ENCODE measurements at regions not wholly inside any gene's neighbourhood (a gene's known extent, or its start where the extent isn't known, plus 50 kb on each side); places are given as distances from the start of the nearest gene placed in this dataset.

DNA sequence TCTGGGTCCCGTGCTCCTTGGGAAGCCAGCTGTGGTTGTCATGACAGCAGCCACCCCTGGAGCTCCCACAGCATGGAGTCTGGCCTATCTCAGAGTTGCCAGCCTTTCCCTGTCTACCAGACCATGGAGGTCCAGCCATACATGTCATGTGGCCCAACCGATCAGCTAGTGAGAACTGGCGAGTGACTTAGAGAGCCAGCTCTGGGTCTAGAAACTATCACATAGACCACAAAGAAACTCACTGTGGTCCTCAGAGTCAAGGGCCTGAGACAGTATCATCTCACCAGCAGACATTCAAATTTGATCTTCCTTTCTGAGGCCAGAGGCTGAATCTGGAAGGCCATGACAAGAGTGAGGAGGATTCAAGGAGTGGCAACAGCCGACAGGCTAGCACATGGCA, 223.3 kb upstream of the GPR26 start:
- no peak overlapping the region for H3K27ac ChIP-seq (ENCODE audit: insufficient read depth, low read depth, low read length, poor library complexity, severe bottlenecking)
- WGBS, 2 experiments: 90 to 93% methylated on average over 4 of the region's 4 CpGs
- H3K4me3 ChIP-seq (ENCODE audit: insufficient read depth, low read depth, low read length): no peak overlapping the region

GRCh38 chr10:123443924-123444323, 222.2 kb upstream of the GPR26 start:
- Histone ChIP-seq H3K36me3 (ENCODE audit: control insufficient read depth, insufficient read depth, low read length) (no peaks in the 10 kb centered on the region), H3K9me3 (ENCODE audit: control insufficient read depth, low read length) (no peaks in the 10 kb centered on the region), H3K4me1 (ENCODE audit: control insufficient read depth, insufficient read depth, low read length) (no peaks in the 10 kb centered on the region), H3K27me3 (ENCODE audit: control insufficient read depth, insufficient read depth, low read length, poor library complexity, severe bottlenecking) (no peaks in the 10 kb centered on the region), H3K4me3 (ENCODE audit: insufficient read depth, low read depth, low read length) (no peak overlapping the region), H3K27ac (ENCODE audit: insufficient read depth, low read depth, low read length, poor library complexity, severe bottlenecking) (no peak overlapping the region)

More for the DNA sequence above, 223.3 kb upstream of the GPR26 start:
- Histone ChIP-seq H3K36me3 (ENCODE audit: control insufficient read depth, insufficient read depth, low read length) (no peaks in the 10 kb centered on the region), H3K4me1 (ENCODE audit: control insufficient read depth, insufficient read depth, low read length) (no peaks in the 10 kb centered on the region), H3K9me3 (ENCODE audit: control insufficient read depth, low read length) (no peaks in the 10 kb centered on the region), H3K27me3 (ENCODE audit: control insufficient read depth, insufficient read depth, low read length, poor library complexity, severe bottlenecking) (no peaks in the 10 kb centered on the region)

DNA sequence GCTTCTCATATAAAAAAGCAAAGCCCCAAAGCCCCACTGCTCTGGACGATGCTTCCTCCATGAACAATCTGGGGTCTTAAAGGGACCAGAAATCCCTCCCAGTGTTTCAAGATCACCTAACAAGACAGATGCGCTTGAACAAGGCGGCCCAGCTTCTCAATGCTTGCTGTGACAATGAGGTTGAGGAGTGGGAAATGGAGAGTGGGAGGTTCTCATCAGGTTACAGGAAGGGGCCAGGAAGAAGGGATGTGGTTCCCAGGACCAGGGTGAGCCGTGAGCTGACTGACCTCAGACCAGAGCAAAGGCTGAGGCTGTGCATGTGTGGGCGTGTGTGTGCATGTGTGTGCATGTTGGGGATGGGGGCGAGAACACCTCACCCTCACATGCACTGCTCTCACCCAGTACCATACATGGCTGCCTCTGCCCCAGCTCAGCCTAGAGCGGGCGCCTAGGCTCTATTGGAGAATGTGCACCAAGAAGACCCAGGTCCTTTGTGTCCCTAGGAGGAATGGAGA, 220.8 kb upstream of the GPR26 start:
- Histone ChIP-seq H3K27me3 (ENCODE audit: control insufficient read depth, insufficient read depth, low read length, poor library complexity, severe bottlenecking) (no peaks in the 10 kb centered on the region), H3K4me1 (ENCODE audit: control insufficient read depth, insufficient read depth, low read length) (no peaks in the 10 kb centered on the region), H3K27ac (ENCODE audit: insufficient read depth, low read depth, low read length, poor library complexity, severe bottlenecking) (no peak overlapping the region), H3K4me3 (ENCODE audit: insufficient read depth, low read depth, low read length) (no peak overlapping the region), H3K36me3 (ENCODE audit: control insufficient read depth, insufficient read depth, low read length) (no peaks in the 10 kb centered on the region), H3K9me3 (ENCODE audit: control insufficient read depth, low read length) (no peaks in the 10 kb centered on the region)
- 94 to 95% methylated on average over 6 to 7 of the region's 8 CpGs for WGBS, 2 experiments

GRCh38 chr10:123446449-123447156, 219.6 kb upstream of the GPR26 start:
- WGBS, 2 experiments: 86 to 88% methylated on average over 10 of the region's 10 CpGs
- H3K27ac ChIP-seq (ENCODE audit: insufficient read depth, low read depth, low read length, poor library complexity, severe bottlenecking): no peak overlapping the region
- no peaks in the 10 kb centered on the region for H3K27me3 ChIP-seq (ENCODE audit: control insufficient read depth, insufficient read depth, low read length, poor library complexity, severe bottlenecking)
- no peaks in the 10 kb centered on the region for H3K36me3 ChIP-seq (ENCODE audit: control insufficient read depth, insufficient read depth, low read length)
- H3K9me3 ChIP-seq (ENCODE audit: control insufficient read depth, low read length): no peaks in the 10 kb centered on the region
- no peak overlapping the region for H3K4me3 ChIP-seq (ENCODE audit: insufficient read depth, low read depth, low read length)
- H3K4me1 ChIP-seq (ENCODE audit: control insufficient read depth, insufficient read depth, low read length): no peaks in the 10 kb centered on the region

DNA sequence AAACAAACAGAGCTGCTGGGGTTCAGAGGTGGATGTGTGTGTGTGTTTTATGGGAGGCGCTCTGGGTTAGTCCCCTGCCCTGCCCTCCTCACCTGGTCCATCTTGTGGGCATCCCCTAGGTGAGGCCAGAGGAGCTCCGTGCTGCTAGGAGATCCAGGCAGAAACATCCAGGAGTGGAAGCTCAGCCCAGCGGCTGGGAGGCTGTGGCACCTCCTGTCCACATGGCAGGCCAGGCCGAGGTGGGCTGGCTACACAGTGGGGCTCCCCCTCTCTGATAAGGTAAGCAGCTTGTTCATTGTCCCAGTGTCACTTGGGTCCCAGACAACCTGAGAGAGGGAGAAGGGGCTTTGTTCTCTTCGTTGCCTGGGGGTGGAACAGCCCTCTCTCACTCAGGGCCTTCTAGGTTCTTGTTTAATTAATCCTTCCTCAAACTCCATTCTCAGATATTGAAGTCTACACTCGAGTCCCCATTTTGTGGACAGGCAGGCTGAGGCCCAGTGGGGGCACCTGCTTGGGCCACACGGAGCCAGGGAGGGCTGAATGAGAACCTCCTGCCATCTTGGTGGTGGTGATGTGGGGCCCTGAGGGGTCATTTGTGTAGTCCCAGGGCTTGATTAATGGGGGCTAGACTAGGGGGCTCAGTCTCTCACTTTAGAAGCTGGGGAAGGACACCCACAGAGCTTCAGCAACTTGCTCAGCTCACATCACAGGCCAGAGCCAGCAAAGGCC, 216.8 kb upstream of the GPR26 start:
- no peaks in the 10 kb centered on the region for H3K9me3 ChIP-seq (ENCODE audit: control insufficient read depth, low read length)
- no peaks in the 10 kb centered on the region for H3K36me3 ChIP-seq (ENCODE audit: control insufficient read depth, insufficient read depth, low read length)
- no peaks in the 10 kb centered on the region for H3K4me1 ChIP-seq (ENCODE audit: control insufficient read depth, insufficient read depth, low read length)
- 87 to 90% methylated on average over 7 of the region's 7 CpGs for WGBS, 2 experiments
- H3K27me3 ChIP-seq (ENCODE audit: control insufficient read depth, insufficient read depth, low read length, poor library complexity, severe bottlenecking): no peaks in the 10 kb centered on the region
- H3K27ac ChIP-seq (ENCODE audit: insufficient read depth, low read depth, low read length, poor library complexity, severe bottlenecking): no peak overlapping the region
- no peak overlapping the region for H3K4me3 ChIP-seq (ENCODE audit: insufficient read depth, low read depth, low read length)

DNA sequence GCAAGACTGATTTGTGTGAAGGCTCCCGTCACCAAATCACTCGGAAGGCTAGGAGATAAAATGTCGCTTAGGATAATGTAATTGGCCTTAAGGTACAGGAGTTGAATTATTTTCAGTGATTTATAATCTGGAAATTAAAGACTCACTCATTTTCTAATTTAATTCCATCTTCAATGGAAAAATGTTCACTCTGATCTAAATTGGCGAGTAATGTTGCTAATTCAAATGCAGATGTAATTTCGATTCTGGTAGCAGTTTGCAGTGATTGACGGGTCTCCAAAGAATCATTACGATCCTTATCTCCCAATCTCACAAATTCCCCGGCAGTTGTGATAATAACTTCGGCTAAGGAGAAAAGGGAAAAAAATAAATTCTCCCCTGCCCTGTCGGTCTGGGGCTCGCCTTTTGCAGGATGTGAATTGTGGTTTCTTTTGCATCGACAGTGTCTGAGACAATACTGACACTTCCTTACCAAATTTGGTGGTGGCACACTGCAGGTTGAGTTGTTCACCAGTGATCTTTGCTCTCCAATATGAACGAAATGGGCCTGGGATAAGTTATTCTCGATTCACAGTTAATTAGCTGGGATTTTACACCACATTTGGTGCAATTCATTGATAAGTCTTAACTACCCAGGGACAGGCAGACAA, 215.1 kb upstream of the GPR26 start:
- WGBS, 2 experiments: 95 to 96% methylated on average over 12 to 14 of the region's 14 CpGs
- H3K27ac ChIP-seq (ENCODE audit: insufficient read depth, low read depth, low read length, poor library complexity, severe bottlenecking): no peak overlapping the region
- H3K4me3 ChIP-seq (ENCODE audit: insufficient read depth, low read depth, low read length): no peak overlapping the region

DNA sequence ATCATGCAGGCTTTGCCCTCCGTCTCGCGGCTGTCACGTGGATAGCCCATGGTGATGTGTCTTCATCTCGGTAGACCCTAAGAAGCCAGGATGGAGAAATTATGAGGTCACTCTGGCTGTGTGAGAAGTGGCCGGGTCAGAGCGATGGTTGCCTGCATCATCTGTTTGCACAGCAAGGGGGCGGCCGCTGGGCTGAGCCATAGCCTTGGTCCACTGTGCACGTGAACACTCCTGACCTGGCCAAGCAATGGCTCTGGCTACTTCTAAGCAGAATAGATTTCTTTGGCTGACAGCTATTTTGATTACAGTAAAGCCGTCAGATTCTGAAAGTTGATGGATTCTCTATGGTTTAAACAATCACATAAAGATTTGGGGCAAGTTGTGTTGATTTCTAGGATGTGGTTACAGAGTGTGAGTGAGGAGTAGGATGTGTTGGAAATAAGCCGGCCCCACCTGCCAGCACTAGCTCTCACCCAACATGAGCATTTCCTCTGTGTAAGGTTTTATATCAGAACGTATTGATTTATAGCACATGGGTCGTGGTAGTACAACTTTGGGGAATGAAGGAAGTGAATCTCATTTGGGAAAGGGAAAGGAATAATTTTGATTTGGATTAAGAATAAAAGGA, 214.4 kb upstream of the GPR26 start:
- WGBS, 2 experiments: 91 to 94% methylated on average over 14 of the region's 14 CpGs
- Histone ChIP-seq H3K4me1 (ENCODE audit: control insufficient read depth, insufficient read depth, low read length) (no peaks in the 10 kb centered on the region), H3K9me3 (ENCODE audit: control insufficient read depth, low read length) (no peaks in the 10 kb centered on the region), H3K27me3 (ENCODE audit: control insufficient read depth, insufficient read depth, low read length, poor library complexity, severe bottlenecking) (no peaks in the 10 kb centered on the region), H3K27ac (ENCODE audit: insufficient read depth, low read depth, low read length, poor library complexity, severe bottlenecking) (no peak overlapping the region), H3K36me3 (ENCODE audit: control insufficient read depth, insufficient read depth, low read length) (no peaks in the 10 kb centered on the region), H3K4me3 (ENCODE audit: insufficient read depth, low read depth, low read length) (no peak overlapping the region)

More for the DNA sequence above, 215.1 kb upstream of the GPR26 start:
- Histone ChIP-seq H3K4me1 (ENCODE audit: control insufficient read depth, insufficient read depth, low read length) (no peaks in the 10 kb centered on the region), H3K36me3 (ENCODE audit: control insufficient read depth, insufficient read depth, low read length) (no peaks in the 10 kb centered on the region), H3K27me3 (ENCODE audit: control insufficient read depth, insufficient read depth, low read length, poor library complexity, severe bottlenecking) (no peaks in the 10 kb centered on the region), H3K9me3 (ENCODE audit: control insufficient read depth, low read length) (no peaks in the 10 kb centered on the region)

- Histone ChIP-seq H3K27ac (ENCODE audit: insufficient read depth, low read depth, low read length, poor library complexity, severe bottlenecking) (no peak overlapping the region), H3K36me3 (ENCODE audit: control insufficient read depth, insufficient read depth, low read length) (no peaks in the 10 kb centered on the region), H3K9me3 (ENCODE audit: control insufficient read depth, low read length) (no peaks in the 10 kb centered on the region), H3K27me3 (ENCODE audit: control insufficient read depth, insufficient read depth, low read length, poor library complexity, severe bottlenecking) (no peaks in the 10 kb centered on the region), H3K4me1 (ENCODE audit: control insufficient read depth, insufficient read depth, low read length) (peaks cover 9% of the 10 kb centered on the region), H3K4me3 (ENCODE audit: insufficient read depth, low read depth, low read length) (no peak overlapping the region)
- WGBS, 2 experiments: 86 to 94% methylated on average over 4 of the region's 4 CpGs
Measured at GRCh38 chr10:123454987-123455386, 211.2 kb upstream of the GPR26 start.

DNA sequence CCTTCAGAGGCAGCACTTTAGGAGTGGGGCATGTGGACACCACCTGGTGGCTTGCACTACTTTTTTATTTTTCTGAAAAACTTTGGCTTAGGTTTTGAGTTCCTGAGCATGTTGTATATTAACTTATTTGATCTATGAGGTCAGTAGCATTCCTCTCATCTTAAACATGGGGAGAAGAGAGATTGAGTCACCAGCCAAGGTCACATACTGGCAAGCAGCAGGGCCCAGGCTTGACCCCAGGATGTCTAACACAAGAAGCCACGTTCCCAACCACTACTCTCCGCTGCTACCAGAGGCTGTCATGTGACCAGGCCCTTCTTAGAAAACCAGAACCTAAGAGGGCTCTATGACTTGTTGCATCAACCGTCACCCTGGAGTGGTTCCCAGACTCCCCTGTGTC, 210.3 kb upstream of the GPR26 start:
- Histone ChIP-seq H3K4me1 (ENCODE audit: control insufficient read depth, insufficient read depth, low read length) (peaks cover 14% of the 10 kb centered on the region), H3K36me3 (ENCODE audit: control insufficient read depth, insufficient read depth, low read length) (no peaks in the 10 kb centered on the region), H3K4me3 (ENCODE audit: insufficient read depth, low read depth, low read length) (no peak overlapping the region), H3K27me3 (ENCODE audit: control insufficient read depth, insufficient read depth, low read length, poor library complexity, severe bottlenecking) (no peaks in the 10 kb centered on the region), H3K9me3 (ENCODE audit: control insufficient read depth, low read length) (no peaks in the 10 kb centered on the region), H3K27ac (ENCODE audit: insufficient read depth, low read depth, low read length, poor library complexity, severe bottlenecking) (no peak overlapping the region)
- WGBS, 2 experiments: 93 to 96% methylated on average over 3 of the region's 3 CpGs

- Histone ChIP-seq H3K4me1 (ENCODE audit: control insufficient read depth, insufficient read depth, low read length) (peaks cover 14% of the 10 kb centered on the region), H3K27me3 (ENCODE audit: control insufficient read depth, insufficient read depth, low read length, poor library complexity, severe bottlenecking) (no peaks in the 10 kb centered on the region), H3K36me3 (ENCODE audit: control insufficient read depth, insufficient read depth, low read length) (no peaks in the 10 kb centered on the region), H3K9me3 (ENCODE audit: control insufficient read depth, low read length) (no peaks in the 10 kb centered on the region), H3K27ac (ENCODE audit: insufficient read depth, low read depth, low read length, poor library complexity, severe bottlenecking) (no peak overlapping the region), H3K4me3 (ENCODE audit: insufficient read depth, low read depth, low read length) (no peak overlapping the region)
- WGBS, 2 experiments: 71 to 72% methylated on average over 5 of the region's 5 CpGs
Measured at GRCh38 chr10:123458933-123459332, 207.2 kb upstream of the GPR26 start.
